Stimulated activated CD4-positive, alpha-beta T cell treated with anti-CD3 and anti-CD28 coated beads, Interleukin-4, amount 100 ng/mL, for 48 hours (primary cell): ENCODE measurements at regions not wholly inside any gene's neighbourhood (a gene's known extent, or its start where the extent isn't known, plus 50 kb on each side); places are given as distances from the start of the nearest gene placed in this dataset.

Experiments
- DNase-seq, 2 donors: peaks; one replicate each; pipeline ENCODE4 v3.0.0-alpha.2; 2020; ENCODE audit warnings: low read depth in 2 of 2

DNA sequence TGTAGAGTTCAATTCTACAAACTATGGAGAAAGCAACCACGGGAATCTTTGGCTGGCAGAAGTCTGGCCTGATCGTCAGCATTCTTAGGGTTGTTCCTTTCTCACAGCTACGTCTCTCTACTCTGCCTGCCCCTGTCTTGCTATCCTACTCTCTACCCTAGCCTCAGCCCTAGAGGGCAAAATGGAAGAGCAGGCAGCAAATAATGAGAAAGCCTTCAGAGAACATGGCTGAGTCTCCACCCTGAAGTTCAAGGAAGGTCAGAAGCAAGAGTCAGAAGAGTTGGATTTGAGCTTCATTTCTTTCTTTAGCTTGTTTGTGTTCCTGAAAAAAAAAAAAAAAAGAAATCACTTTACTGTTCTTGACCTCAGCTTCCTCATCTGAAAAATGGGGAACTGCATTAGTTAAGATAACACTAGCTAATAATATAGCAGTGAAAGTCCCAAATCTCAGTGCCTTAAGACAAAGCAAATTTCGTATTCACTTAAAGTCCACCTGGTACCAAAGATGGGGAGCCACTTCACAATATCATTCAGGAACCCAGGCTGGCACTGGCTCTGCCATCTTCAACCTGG, 50.2 kb upstream of the CCND2 start:
- no peak for DNase-seq

DNA sequence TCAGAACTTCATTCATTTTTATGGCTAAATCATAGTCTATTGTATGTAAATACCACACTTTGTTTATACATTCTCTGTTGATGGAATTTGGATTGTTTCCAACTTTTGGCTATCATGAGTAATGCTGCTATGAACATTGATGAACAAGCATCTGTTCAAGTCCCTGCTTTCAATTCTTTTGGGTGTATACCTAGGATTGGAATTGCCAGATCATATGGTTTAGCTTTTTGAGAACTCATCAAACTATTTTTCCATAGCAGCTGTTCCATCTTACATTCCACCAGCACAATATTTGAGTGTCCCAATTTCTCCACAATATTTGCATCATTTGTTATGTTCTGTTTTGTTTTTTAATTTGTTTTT, 52.3 kb upstream of the CCND2 start:
- no peak for DNase-seq

DNA sequence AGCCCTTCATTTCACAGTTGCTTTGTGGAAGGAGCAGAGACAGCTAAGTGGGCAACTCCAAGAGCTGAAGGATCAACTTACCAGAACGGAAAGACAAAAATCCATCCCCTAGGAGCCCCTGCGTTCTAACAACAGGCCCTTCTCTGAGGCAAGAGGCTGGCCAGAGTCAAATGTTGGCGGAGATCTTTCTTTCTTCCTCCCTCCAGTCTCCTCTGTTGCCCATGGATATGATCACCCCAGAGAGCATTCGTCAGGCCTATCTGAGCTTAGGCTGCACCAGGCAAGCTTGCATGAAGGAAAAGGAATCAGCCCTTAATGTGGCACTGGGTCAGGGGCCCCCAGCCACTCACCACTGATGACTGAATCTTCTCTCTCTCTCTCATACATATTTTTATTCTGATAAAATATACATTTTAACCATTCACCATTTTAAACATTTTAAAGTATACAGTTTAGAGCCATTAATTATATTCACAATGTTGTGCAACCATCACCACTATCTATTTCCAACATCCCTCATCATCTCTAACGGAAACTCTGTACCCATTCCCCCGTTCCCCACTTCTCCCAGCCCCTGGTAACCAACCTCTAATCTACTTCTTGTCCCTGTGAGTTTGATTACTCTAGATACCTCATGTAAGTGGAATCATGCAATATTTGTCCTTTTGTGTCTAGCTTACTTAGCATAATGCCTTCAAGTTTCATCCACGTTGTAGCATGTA, 52.9 kb upstream of the CCND2 start:
- DNase-seq: no peak

DNA sequence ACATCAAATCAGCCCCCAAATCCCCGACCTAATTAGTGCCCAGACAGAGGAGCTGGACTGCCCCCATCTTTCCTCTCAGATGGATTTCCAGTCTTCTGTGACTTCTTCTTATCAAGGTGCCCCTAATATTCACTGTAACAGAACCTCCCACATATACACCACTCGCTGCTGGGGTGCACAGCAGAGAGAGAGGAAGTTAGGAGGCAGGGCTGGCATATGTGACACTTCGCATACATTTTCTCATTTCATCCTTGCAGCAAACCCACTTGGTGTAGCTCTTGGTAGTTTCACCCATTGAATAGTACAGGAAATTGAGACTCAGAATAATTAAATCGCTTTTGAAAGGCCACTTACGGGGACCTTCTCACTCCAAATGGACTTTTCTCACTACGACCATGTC, 56.5 kb upstream of the CCND2 start:
- no peak for DNase-seq

DNA sequence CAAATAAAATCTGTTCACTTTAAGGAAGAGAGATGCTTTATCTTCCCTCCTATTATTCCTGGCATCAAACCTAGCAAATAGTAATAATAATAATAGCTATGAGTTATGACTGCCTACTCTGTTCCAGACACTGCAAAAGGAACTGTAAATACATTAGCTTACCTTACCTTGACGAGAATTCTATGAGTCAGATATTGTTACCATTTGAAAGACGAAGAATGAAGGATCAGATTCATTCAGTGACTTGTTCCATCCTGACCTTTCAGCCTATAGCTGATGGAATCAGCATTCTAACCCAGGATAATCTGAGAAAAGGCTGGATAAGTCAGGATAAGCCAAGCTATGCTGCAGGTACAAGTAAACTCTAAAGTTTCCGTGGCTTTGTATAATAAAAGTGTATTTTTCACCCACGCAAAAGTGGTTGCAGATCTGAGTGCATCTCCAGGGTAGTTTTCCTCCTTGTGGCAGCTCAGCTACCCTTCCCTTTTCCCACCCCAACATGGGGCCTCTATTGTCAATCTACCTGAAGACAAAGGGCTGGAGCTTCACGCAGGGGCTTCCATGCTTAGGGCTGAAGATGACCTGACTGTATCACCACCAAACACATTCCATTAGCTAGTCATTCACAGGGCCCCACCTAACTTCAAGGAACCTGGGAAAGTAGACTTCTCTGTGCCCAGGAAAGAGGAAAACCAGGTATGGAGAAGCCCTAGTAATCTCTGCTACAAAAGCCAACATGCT, 57.2 kb upstream of the CCND2 start:
- DNase-seq: no peak

DNA sequence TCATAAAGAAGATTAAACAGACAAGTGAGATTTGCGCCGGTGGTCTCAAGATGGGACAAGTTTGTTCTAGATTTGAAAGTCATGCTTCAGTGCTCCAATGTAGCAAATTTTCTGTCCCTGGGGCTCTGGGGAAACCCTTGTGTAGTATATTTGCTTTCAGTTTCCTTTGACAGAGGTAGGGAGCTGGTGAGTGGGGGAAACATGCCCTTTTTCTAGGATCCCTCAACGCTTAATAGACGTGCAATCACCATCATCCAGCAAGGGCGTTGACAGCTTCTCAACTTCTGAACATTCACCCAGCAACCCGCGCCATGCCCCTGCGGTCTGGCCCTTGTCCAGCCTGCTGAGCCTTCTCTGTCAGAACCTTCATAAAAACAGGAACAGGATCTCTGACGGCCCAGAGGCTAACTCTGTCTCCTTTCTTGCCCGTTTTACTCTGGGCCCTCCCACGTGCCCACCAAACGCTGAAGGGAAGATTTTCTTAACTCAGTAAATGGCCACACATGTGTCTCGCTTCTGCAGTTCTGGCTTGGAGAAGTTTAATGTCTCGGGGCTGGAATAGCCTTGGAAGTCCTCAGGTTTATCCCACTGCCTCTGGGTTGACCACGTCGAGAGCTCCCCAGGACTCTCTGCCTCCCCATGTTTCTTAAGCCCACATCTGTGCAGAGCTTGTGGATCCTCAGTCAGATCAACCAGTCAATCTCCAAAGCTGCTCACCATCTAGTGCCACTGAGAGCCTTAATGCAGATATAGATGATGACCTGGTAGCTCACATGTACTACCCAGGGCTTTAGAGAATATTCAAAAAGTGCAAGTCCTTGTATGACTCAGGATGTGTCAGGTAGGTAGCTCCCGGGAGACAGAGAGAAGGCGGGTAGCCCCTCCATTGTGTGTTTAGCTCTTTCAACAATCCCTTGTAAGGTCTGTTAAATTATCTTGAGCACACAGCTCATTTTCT, 58.1 kb upstream of the CCND2 start:
- DNase-seq: peak; percentile 19 to 25

DNA sequence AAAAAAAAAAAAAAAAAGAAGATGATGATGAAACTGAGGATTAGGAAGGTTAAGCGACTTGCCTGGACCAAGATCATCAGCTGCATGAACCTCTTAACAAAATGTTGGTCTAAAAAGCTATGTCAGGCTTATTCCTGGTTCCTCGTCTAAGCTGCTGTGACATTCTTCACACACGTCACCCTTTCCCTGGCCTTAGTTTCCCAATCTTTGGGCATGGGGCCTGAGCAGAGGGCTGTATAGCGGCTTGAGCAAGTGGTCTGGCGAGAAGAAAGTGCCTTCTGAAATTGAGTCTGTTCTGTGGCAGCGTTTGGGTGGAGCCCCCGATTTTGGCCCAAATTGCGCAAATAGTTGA, 58.7 kb upstream of the CCND2 start:
- no peak for DNase-seq

DNA sequence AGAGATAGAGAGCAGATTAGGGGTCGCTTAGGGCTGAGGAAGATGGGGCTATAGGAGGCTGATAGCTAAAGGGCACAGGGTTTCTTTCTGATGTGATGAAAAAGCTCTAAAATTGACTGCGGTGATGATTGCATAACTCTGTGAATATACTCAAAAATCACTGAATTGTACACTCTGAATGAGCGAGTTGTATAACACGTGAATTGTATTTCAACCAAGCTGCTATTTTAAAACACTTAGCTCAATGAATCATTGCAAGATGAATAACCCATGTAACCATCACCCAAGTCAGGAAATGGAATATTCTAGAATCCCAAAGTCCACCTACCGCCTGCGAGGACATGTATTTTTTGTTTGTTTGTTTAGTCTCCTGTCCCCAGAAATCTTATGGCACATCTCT, 60.1 kb upstream of the CCND2 start:
- no peak for DNase-seq

DNA sequence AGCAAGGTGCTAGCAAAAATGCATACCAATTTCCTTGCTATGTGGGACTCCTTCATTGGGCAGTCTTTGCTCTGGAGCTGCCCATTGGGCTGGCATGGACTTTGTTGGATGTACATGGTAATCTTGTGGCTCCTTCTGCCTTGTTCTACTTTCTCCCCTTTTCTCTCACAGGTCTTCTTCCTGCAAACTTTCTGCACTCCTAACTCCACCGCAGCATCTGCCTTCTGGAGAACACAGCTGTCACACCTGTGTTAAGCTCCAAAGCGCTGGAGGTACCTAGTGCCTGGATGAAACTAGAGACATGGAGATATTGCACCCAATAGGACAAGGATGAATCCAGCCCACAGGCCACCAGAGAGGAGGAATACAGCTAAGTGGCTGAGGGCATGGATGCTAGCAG, 60.7 kb upstream of the CCND2 start:
- no peak for DNase-seq

DNA sequence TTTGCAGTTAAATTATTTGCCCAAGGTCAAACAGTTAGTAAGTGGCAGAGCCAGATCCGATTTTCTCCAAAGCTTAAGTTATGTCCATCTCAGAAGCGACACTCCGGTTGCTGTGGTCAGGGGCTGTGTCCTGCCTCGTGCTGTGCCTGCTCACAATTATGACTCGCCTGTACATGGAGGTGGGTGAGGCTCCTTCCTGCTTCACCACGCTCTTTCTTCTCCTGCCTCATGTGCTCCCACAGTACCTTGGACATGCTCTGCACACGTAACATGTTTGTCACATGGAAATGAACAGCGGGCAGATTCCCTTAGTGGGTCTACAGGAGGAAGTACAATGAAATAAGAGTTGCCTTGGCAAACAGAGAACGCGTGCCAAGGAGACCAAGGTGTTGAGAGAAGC, 62.2 kb upstream of the CCND2 start:
- DNase-seq: no peak

DNA sequence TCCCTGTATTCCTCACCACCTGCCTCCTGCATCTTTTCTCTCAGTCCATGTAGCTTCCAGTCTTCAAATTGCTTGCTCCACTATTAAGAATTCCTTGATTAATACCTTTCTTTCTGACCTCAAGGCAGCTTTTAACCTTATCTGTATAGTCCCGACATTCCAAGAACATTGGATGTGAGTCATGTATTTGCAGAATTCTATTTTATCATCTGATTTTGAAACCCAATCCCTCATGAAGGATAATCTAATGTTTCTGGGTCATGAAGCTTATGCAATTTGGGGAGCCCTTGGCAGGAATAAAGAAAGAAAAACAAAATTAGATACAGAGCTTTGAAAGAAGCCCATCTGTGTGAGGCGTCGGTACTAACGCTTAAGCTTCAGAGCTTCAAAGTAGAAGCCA, 63.4 kb upstream of the CCND2 start:
- DNase-seq: no peak

DNA sequence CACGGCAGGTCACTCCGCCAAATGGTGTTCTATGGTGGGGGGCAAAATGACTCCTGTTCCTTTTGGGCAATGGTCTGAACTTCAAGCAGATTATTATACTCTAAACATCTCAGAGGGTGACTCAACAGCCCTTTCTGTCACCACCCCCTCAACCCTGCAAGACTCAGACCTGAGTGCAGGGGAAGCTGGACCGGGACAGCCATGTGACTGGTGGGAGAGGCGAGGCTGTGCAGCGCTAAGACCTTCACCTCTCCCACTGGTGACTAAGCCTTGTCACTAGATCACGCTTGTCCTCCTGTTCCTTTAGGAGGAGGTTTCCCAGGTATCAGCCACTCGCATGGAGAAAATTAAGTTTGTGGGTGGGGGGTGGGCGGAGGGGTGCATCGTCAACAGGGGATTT, 67.1 kb upstream of the CCND2 start:
- no peak for DNase-seq

DNA sequence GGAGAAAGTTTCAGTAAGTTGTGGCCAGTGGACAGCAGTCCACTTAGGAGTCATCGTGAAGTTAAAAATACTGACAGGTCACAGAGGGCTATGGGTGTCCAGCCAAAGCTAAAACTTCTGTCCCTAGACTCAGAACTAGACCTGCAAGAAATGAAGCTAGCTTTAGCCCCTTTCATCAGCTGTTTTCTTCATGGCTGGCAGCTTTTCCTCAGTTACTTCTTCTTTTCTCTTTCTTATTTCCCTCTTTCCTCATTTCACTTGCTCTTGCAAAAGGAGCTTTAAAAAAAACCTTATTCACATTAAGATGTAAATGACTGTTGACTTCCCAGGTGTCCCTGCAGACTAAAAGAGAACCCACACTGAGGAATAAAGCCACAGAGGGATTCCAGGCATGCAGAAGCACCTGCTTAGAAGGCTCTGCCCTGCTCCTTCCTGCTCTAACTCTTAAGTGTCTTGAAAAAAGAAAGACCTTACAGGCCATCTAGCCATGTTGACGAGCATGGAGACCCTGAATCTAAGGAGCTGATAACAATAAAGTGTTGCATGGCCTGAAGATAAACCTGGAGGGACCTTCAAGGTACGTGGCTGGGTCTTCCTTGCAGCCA, 69.7 kb upstream of the CCND2 start:
- no peak for DNase-seq

DNA sequence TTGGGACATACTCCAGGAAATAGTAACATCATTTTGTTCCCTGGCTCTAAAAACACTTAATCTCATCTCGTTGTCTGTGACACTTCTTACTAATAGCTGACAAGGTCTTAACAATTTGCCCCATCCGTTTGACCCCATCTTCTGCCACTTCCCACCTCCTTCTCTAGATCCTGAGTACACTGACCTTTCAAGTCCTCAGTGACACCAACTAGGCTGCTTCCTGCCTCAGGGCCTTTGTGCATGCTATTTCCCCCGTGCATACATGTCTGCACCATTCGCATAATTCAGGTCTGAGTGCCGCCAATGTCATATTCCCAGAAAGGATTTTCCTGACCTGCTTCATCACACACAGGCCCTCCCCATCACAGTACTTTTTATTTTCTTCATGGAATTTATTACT, 70.6 kb upstream of the CCND2 start:
- no peak for DNase-seq

DNA sequence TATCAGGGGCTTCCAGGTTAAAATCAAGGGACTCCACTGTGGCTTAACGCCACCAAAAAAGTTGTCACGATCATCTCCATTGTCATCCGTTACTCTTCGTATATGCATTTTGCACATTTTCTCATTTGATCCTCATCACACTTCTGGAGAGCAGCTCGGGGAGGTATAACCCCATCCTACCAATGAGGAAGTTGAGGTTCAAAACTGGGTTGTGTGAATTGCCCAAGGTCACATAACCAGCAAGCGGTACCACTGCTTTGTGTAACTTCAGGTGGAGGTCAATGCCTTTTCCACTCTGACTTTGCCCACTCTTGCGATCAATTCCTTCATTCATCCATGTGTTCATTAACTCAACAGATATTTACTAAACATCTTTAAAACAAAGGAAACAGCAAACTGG, 71.1 kb upstream of the CCND2 start:
- DNase-seq: no peak

DNA sequence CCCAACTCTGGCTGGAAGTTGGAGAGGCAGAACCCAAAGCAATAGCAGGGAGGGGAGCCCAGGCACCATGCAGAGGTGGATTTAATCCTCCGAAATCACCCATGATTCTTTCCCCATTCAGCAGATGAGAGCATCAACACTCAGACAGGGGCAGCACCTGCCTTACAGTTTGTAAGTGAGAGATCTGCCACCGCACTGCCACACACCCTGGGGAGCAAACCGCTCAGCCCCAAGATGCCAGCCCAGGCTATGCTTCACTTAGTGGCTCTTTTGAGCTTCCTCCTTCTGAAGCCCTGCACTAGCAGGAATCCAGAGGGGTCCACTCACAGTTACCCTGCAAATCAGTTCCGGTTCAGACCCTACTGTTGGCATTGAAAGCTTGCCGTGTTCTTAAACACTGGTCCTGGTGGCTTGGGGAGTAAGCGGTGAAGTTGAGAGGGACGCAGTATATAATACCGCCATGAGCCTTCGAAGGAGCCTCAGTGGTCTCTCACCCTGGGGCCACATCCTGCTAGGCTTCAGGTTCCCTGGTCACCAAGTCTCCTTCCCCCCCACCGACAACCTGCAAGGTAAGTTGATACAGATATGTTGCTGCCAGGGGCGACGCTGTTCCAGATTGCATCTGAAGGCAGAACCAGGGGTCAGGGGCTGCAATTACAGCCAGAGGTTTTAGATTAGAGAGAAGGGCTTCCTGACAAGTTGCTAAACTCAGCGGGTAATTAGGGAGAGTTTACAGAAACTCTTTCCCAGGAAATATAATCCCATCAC, 72.0 kb upstream of the CCND2 start:
- DNase-seq: no peak

DNA sequence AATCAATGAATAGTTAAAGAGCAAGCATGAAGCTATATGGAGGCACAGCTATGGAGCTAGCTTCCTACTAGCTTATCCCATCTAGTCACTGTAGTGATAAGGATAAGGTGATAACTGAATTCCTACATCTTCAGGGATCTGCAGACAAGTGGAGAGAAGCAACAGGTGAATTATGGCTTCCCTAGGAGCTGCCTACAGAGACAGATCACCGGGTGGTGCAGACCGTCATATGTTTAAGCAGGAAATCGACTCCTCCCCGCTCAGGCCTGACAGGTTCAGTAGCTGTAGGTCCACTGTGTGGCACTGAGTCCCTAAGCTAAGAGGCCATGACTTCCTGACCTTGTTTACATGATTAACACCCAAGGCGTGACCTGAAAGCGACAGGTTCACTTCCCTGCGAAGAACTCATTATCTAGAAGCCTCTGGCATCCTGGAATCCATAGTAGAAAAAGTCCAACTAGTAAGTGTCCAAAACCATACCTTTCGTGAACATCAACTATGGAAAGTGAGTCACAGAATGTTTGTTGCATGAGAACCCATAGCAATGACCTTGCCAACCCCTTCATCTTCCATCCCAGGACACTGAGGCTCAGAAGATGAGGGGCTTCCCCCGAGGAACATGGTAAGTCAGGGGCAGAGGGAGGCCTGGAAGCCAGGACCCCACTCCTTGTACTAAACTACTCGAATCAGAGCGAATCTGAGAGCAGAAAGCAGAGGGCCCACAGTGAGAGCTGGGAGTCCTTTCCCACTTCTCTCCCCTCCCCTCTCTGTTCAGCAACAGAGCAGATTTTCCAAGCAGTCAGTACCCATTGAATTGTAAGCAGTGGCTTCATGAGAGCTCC, 75.4 kb upstream of the CCND2 start:
- no peak for DNase-seq

DNA sequence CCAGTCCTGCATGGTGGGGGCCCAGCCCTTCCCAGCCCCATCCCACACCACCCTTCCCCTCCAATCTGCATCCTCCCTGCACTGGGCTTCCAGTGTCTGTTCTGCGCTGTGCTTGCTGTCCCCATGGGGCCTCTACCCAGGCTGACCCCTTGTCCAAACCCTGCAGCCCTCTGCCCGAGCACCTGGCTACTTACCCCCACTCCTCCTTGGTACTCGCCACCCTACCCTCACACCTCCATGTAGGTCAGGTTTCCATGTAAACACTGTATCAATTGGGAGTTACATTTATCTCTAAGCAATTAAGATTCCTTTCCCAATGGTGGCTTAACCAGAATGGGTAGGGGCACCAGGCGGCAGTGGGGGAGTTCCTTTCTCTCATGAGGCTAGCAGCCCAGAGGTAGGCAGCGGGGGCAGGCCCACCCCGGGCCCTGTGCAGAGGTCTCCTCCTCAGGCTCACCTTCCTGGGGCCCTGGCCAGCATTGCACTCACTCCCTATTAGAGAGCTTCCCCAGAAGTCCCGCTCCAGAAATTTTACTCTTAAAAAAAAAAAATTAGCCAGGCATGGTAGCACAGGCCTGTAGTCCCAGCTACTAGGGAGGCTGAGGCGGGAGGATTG, 76.6 kb upstream of the CCND2 start:
- no peak for DNase-seq

DNA sequence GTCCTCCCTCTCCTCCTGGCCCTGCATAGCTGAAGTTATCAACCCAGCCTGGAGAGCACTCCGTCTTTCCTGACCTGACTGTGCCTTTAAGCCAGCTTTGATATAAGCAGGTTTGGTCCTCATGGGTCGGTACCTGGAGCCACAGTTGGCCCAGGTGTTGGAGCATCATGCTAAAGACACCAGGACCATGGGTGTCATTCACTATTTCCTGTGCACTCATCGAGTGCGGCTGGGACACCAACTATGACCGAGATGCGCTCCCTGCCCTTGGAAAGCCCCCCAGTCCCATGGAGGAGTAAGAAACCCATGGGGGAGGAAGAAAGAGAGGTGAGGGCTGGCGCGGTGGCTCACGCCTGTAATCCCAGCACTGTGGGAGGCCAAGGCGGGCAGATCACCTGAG, 78.9 kb upstream of the CCND2 start:
- DNase-seq: no peak

DNA sequence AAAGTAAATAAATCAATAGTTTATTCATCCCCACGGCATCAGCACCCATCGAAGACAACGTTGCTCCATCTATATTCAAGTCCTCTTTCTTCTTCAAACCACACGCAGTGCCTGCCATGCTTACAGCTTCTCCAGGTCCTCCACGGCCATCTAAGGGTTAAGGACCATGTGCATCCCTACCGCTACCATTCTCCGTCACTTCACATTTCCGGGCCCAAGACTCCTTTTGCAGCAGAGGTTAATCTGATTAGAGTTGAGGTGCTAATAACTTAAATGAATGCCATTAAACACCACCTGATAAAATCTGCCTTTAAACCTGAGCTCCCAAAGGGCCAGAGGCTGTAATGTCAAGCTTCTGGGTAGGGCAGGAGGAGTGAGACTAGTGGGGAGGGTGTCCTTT, 79.7 kb upstream of the CCND2 start:
- no peak for DNase-seq
